ENCODE measurements at regions not wholly inside any gene's neighbourhood (a gene's known extent, or its start where the extent isn't known, plus 50 kb on each side); places are given as distances from the start of the nearest gene placed in this dataset.

DNA sequence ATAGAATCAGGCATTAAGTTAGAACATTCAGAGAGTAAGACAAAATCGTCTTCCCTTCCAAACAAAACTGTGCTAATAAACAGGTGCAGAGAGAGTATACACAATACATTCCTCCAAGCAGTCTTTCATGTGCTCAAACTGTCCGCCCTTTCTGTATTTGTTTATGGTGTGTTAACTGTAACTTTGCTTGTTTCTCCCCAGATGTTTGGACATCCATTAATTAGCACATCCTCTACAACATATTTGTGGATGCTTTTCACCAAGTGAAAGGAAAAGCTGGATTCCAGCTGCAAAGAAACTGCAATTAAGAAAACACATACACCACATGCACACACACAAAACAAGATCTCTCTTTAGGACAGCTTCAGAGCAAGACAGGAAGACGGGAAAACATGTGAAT, 912.6 kb downstream of the NTRK3 start:
- Histone ChIP-seq H3K9me3 (no peaks in the 10 kb centered on the region), H3K36me3 (no peaks in the 10 kb centered on the region), H3K27me3 (no peaks in the 10 kb centered on the region), H3K4me1 (no peaks in the 10 kb centered on the region), H3K27ac (no peak overlapping the region), H3K4me3 (no peak overlapping the region)
- no peak for DNase-seq (ENCODE audit: low spot score in 2 of 2)
- intact Hi-C loops (cut with DNase I), result no loop called here
- TF ChIP-seq, protein P1, sequence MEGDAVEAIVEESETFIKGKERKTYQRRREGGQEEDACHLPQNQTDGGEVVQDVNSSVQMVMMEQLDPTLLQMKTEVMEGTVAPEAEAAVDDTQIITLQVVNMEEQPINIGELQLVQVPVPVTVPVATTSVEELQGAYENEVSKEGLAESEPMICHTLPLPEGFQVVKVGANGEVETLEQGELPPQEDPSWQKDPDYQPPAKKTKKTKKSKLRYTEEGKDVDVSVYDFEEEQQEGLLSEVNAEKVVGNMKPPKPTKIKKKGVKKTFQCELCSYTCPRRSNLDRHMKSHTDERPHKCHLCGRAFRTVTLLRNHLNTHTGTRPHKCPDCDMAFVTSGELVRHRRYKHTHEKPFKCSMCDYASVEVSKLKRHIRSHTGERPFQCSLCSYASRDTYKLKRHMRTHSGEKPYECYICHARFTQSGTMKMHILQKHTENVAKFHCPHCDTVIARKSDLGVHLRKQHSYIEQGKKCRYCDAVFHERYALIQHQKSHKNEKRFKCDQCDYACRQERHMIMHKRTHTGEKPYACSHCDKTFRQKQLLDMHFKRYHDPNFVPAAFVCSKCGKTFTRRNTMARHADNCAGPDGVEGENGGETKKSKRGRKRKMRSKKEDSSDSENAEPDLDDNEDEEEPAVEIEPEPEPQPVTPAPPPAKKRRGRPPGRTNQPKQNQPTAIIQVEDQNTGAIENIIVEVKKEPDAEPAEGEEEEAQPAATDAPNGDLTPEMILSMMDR (IDR thresholded peaks at IDR 0.05), result no peak

DNA sequence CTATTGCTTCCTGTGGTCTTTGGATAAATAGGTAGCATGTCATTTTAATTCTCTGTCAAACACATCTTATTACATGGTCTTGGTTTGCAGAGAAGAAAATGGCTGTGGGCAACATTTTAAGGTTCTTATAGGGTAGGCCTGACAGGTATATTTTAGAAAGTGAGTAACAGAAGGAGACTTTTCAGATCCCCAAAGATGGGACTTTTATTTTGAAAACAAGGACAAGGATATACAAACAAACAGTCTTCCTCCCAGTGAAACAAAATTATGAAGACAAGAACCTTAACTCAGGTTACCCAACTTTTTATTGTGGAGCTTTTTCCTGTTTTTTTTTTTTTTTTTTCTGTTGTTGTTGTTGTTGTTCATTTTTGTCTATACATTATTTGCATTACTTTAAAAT, 916.2 kb downstream of the NTRK3 start:
- no peaks in the 10 kb centered on the region for H3K4me1 ChIP-seq
- H3K27ac ChIP-seq, result no peak overlapping the region
- H3K36me3 ChIP-seq, result no peaks in the 10 kb centered on the region
- no peaks in the 10 kb centered on the region for H3K27me3 ChIP-seq
- no peaks in the 10 kb centered on the region for H3K9me3 ChIP-seq
- intact Hi-C loops (cut with DNase I), result no loop called here
- H3K4me3 ChIP-seq, result no peak overlapping the region
- DNase-seq (ENCODE audit: low spot score in 2 of 2), result no peak
- TF ChIP-seq, protein P1 (IDR thresholded peaks at IDR 0.05), result no peak

DNA sequence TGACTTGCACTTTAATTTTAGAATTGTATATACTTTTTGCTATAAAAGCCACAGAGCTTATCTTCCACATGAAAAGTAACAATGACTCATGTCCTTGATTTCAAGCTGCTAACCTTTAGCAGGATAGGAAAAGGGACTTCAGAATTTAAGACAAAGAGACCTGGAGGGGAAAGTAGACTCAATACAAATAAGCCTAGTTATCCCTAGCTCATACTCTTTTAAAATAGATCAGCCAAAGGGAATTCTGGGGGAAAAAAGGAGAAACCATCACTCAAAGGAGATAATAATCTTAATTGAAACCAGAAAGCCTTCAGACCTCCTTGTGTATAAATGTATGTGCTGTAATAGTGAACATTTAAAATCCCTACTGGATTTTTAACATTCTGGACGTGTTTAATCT, 930.3 kb downstream of the NTRK3 start:
- no peaks in the 10 kb centered on the region for H3K36me3 ChIP-seq
- no peaks in the 10 kb centered on the region for H3K4me1 ChIP-seq
- TF ChIP-seq, protein P1 (IDR thresholded peaks at IDR 0.05), result no peak
- no peak for DNase-seq (ENCODE audit: low spot score in 2 of 2)
- no peaks in the 10 kb centered on the region for H3K27me3 ChIP-seq
- no peak overlapping the region for H3K4me3 ChIP-seq
- intact Hi-C loops (cut with DNase I), result no loop called here
- H3K27ac ChIP-seq, result no peak overlapping the region
- H3K9me3 ChIP-seq, result no peaks in the 10 kb centered on the region

DNA sequence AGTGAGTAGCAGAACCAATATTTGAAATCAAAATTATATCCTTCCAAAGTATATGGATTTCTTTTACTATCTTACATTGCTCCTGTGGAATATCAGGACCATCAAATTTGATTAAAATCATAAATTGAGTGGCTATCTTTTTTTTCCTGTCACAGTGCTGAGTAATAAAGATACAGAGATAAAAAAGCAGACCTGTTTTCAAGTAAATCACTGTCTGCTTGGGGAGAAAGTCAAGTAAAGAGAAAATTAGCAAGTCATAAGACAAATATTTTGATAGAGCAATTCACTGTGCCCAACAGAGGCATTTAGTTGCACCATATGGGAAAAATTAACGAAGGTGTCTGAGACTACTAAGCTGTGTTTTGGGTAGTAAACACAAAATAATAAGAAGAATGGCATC, 933.7 kb downstream of the NTRK3 start:
- Histone ChIP-seq H3K27ac (no peak overlapping the region), H3K4me3 (no peak overlapping the region), H3K27me3 (no peaks in the 10 kb centered on the region), H3K4me1 (no peaks in the 10 kb centered on the region), H3K36me3 (no peaks in the 10 kb centered on the region), H3K9me3 (no peaks in the 10 kb centered on the region)
- intact Hi-C loops (cut with DNase I), result no loop called here
- TF ChIP-seq, protein P1 (IDR thresholded peaks at IDR 0.05), result no peak
- no peak for DNase-seq (ENCODE audit: low spot score in 2 of 2)

GRCh38 chr15:87322265-87322664, 934.3 kb downstream of the NTRK3 start:
- H3K27me3 ChIP-seq, result no peaks in the 10 kb centered on the region
- H3K4me1 ChIP-seq, result no peaks in the 10 kb centered on the region
- DNase-seq (ENCODE audit: low spot score in 2 of 2), result no peak
- H3K9me3 ChIP-seq, result no peaks in the 10 kb centered on the region
- H3K4me3 ChIP-seq, result no peak overlapping the region
- TF ChIP-seq, protein P1 (IDR thresholded peaks at IDR 0.05), result no peak
- no peaks in the 10 kb centered on the region for H3K36me3 ChIP-seq
- no peak overlapping the region for H3K27ac ChIP-seq
- intact Hi-C loops (cut with DNase I), result no loop called here

GRCh38 chr15:87317900-87318299, 938.6 kb downstream of the NTRK3 start:
- TF ChIP-seq, protein P1 (IDR thresholded peaks at IDR 0.05), result no peak
- no peak overlapping the region for H3K27ac ChIP-seq
- no peaks in the 10 kb centered on the region for H3K4me1 ChIP-seq
- no peak overlapping the region for H3K4me3 ChIP-seq
- H3K36me3 ChIP-seq, result no peaks in the 10 kb centered on the region
- no peaks in the 10 kb centered on the region for H3K27me3 ChIP-seq
- no peak for DNase-seq (ENCODE audit: low spot score in 2 of 2)
- no peaks in the 10 kb centered on the region for H3K9me3 ChIP-seq
- intact Hi-C loops (cut with DNase I), result no loop called here

Data from ascending aorta (tissue), 2 donors.